Trophoblast cell (in vitro differentiated cells and primary cell): ENCODE measurements at regions not wholly inside any gene's neighbourhood (a gene's known extent, or its start where the extent isn't known, plus 50 kb on each side); places are given as distances from the start of the nearest gene placed in this dataset.

ENCODE experiments used
- DNase-seq, 2 donors: peaks; one replicate each; pipeline ENCODE4 v3.0.0-alpha.2; 2016
- H2AFZ ChIP-seq: 2 replicates; pipeline ENCODE4 v1.6.1; 2013; ENCODE audit warnings: low read length, moderate library complexity, mild to moderate bottlenecking; ENCODE audit not compliant: insufficient read depth, poor library complexity
- H2AK5ac ChIP-seq: 2 replicates; pipeline ENCODE4 v1.6.1; 2013; ENCODE audit warnings: mild to moderate bottlenecking, low read length
- H2BK120ac ChIP-seq: 2 replicates; pipeline ENCODE4 v1.6.1; 2013; ENCODE audit warnings: low read length, mild to moderate bottlenecking, moderate library complexity; ENCODE audit not compliant: insufficient read depth, poor library complexity
- H2BK12ac ChIP-seq: 2 replicates; pipeline ENCODE4 v1.6.1; 2013; ENCODE audit warnings: mild to moderate bottlenecking, low read length, moderate library complexity
- H2BK5ac ChIP-seq: 2 replicates; pipeline ENCODE4 v1.6.1; 2013; ENCODE audit warnings: low read length, low read depth, moderate library complexity, mild to moderate bottlenecking; ENCODE audit not compliant: poor library complexity
- H3K14ac ChIP-seq: 2 replicates; pipeline ENCODE4 v1.6.1; 2013; ENCODE audit warnings: mild to moderate bottlenecking, low read length
- H3K18ac ChIP-seq: 2 replicates; pipeline ENCODE4 v1.6.1; 2013; ENCODE audit warnings: mild to moderate bottlenecking, low read length
- H3K23ac ChIP-seq: 2 replicates; pipeline ENCODE4 v1.6.1; 2013; ENCODE audit warnings: low read length
- H3K27ac ChIP-seq: 2 replicates; pipeline ENCODE4 v1.5.1; 2013; ENCODE audit warnings: low read depth, mild to moderate bottlenecking, inconsistent platforms, low read length, moderate library complexity
- H3K27me3 ChIP-seq: 2 replicates; pipeline ENCODE4 v1.6.1; 2013; ENCODE audit warnings: inconsistent platforms, mild to moderate bottlenecking, low read length, moderate library complexity; ENCODE audit not compliant: insufficient read depth
- H3K36me3 ChIP-seq, 2 experiments: 1 replicate in 1 of 2; 2 replicates in 1 of 2; pipeline ENCODE4 v1.6.1; 2013; ENCODE audit warnings: low read length in 2 of 2, mild to moderate bottlenecking in 2 of 2, moderate library complexity in 1 of 2; ENCODE audit not compliant: insufficient read depth in 2 of 2, control insufficient read depth in 1 of 2
- H3K4ac ChIP-seq: 2 replicates; pipeline ENCODE4 v1.6.1; 2013; ENCODE audit warnings: low read depth, mild to moderate bottlenecking, low read length, moderate library complexity
- H3K4me1 ChIP-seq, 2 experiments: 1 replicate in 1 of 2; 2 replicates in 1 of 2; pipeline ENCODE4 v1.6.1; 2013; ENCODE audit warnings: low read length in 2 of 2, mild to moderate bottlenecking in 2 of 2, moderate library complexity in 1 of 2; ENCODE audit not compliant: insufficient read depth in 2 of 2, control insufficient read depth in 1 of 2
- H3K4me2 ChIP-seq: 2 replicates; pipeline ENCODE4 v1.6.1; 2013; ENCODE audit warnings: inconsistent platforms, mild to moderate bottlenecking, low read length, moderate library complexity
- H3K4me3 ChIP-seq: 2 replicates; pipeline ENCODE4 v1.5.1; 2013; ENCODE audit warnings: mild to moderate bottlenecking, low read depth, low read length, inconsistent platforms
- H3K79me1 ChIP-seq: one replicate; pipeline ENCODE4 v1.6.1; 2013; ENCODE audit warnings: low read length
- H3K79me2 ChIP-seq: 2 replicates; pipeline ENCODE4 v1.6.1; 2013; ENCODE audit warnings: low read length, mild to moderate bottlenecking; ENCODE audit not compliant: control insufficient read depth, insufficient read depth, poor library complexity
- H3K9ac ChIP-seq: 2 replicates; pipeline ENCODE4 v1.6.1; 2013; ENCODE audit warnings: mild to moderate bottlenecking, low read length
- H3K9me3 ChIP-seq: 2 replicates; pipeline ENCODE4 v1.6.1; 2013; ENCODE audit warnings: low read depth, mild to moderate bottlenecking, control low read depth, inconsistent platforms, low read length; ENCODE audit not compliant: insufficient read depth
- H4K12ac ChIP-seq: 2 replicates; pipeline ENCODE4 v1.6.1; 2013; ENCODE audit warnings: low read depth, mild to moderate bottlenecking, low read length, moderate library complexity
- H4K8ac ChIP-seq: 2 replicates; pipeline ENCODE4 v1.6.1; 2013; ENCODE audit warnings: low read depth, mild to moderate bottlenecking, low read length, moderate library complexity
- H4K91ac ChIP-seq: one replicate; pipeline ENCODE4 v1.6.1; 2013; ENCODE audit warnings: low read depth, mild to moderate bottlenecking, low read length, moderate library complexity
- whole genome bisulfite sequencing: extraction: QIAGEN DNeasy Blood & Tissue Kit; methylation state at CpG from one replicate; pipeline ENCODE4 v1.1.7; 2013; ENCODE audit warnings: missing lambda C conversion rate; ENCODE audit not compliant: insufficient read length, insufficient coverage; ENCODE audit errors: extremely low coverage; 5-methylcytosine and 5-hydroxymethylcytosine counted together

- no peak overlapping the region for H2BK12ac ChIP-seq
- H3K9me3 ChIP-seq, result no peaks in the 10 kb centered on the region
- H3K4me2 ChIP-seq, result no peak overlapping the region
- H3K27me3 ChIP-seq, result no peaks in the 10 kb centered on the region
- no peaks in the 10 kb centered on the region for H3K79me2 ChIP-seq
- no CpG with 5 or more reads among the region's 4 CpGs for WGBS
- no peaks in the 10 kb centered on the region for H3K36me3 ChIP-seq
- H3K14ac ChIP-seq, result no peak overlapping the region
- H3K4ac ChIP-seq, result no peak overlapping the region
- no peak for DNase-seq
- H3K9ac ChIP-seq, result no peak overlapping the region
- H4K91ac ChIP-seq, result no peak overlapping the region
- H3K18ac ChIP-seq, result no peak overlapping the region
- no peak overlapping the region for H2BK120ac ChIP-seq
- H3K4me1 ChIP-seq, result no peaks in the 10 kb centered on the region
- H2BK5ac ChIP-seq, result no peak overlapping the region
- H4K12ac ChIP-seq, result no peak overlapping the region
- no peak overlapping the region for H3K4me3 ChIP-seq
- no peak overlapping the region for H3K27ac ChIP-seq
- no peak overlapping the region for H4K8ac ChIP-seq
- H3K79me1 ChIP-seq, result no peaks in the 10 kb centered on the region
- H2AK5ac ChIP-seq, result no peak overlapping the region
- H3K23ac ChIP-seq, result no peak overlapping the region
- H2AFZ ChIP-seq, result no peak overlapping the region
Measured at GRCh38 chr13:103656311-103656710, 590.1 kb upstream of the SLC10A2 start.

- H3K27me3 ChIP-seq, result no peaks in the 10 kb centered on the region
- WGBS, result no CpG with 5 or more reads among the region's 1 CpG
Measured at GRCh38 chr13:103640606-103641005, 574.4 kb upstream of the SLC10A2 start.

GRCh38 chr13:103639326-103639725 lies 573.1 kb upstream of the SLC10A2 start:
- no peaks in the 10 kb centered on the region for H3K4me1 ChIP-seq
- no peaks in the 10 kb centered on the region for H3K79me2 ChIP-seq
- H3K27me3 ChIP-seq, result no peaks in the 10 kb centered on the region
- no peak overlapping the region for H3K14ac ChIP-seq
- no peak overlapping the region for H2BK120ac ChIP-seq
- no peak overlapping the region for H2BK5ac ChIP-seq
- H3K9me3 ChIP-seq, result no peaks in the 10 kb centered on the region
- no peak overlapping the region for H4K8ac ChIP-seq
- no peak overlapping the region for H3K4me2 ChIP-seq
- no peak overlapping the region for H3K18ac ChIP-seq
- DNase-seq, result no peak
- H3K36me3 ChIP-seq, result no peaks in the 10 kb centered on the region
- no peak overlapping the region for H3K23ac ChIP-seq
- H2AK5ac ChIP-seq, result no peak overlapping the region
- H3K4me3 ChIP-seq, result no peak overlapping the region
- no peak overlapping the region for H4K91ac ChIP-seq
- H3K27ac ChIP-seq, result no peak overlapping the region
- H4K12ac ChIP-seq, result no peak overlapping the region
- no peak overlapping the region for H2BK12ac ChIP-seq
- H3K9ac ChIP-seq, result no peak overlapping the region
- H3K79me1 ChIP-seq, result no peaks in the 10 kb centered on the region
- no CpG with 5 or more reads among the region's 3 CpGs for WGBS
- no peak overlapping the region for H3K4ac ChIP-seq
- no peak overlapping the region for H2AFZ ChIP-seq

More at GRCh38 chr13:103640606-103641005, 574.4 kb upstream of the SLC10A2 start:
- H4K12ac ChIP-seq, result no peak overlapping the region
- no peak overlapping the region for H3K4ac ChIP-seq
- no peaks in the 10 kb centered on the region for H3K79me2 ChIP-seq
- no peaks in the 10 kb centered on the region for H3K36me3 ChIP-seq
- no peak overlapping the region for H3K27ac ChIP-seq
- no peak overlapping the region for H3K4me2 ChIP-seq
- H2BK5ac ChIP-seq, result no peak overlapping the region
- DNase-seq, result no peak
- no peak overlapping the region for H3K4me3 ChIP-seq
- no peak overlapping the region for H2AFZ ChIP-seq
- H3K9ac ChIP-seq, result no peak overlapping the region
- no peaks in the 10 kb centered on the region for H3K9me3 ChIP-seq
- no peaks in the 10 kb centered on the region for H3K4me1 ChIP-seq
- no peak overlapping the region for H3K18ac ChIP-seq
- no peak overlapping the region for H4K8ac ChIP-seq
- no peak overlapping the region for H2BK120ac ChIP-seq
- no peak overlapping the region for H3K23ac ChIP-seq
- no peak overlapping the region for H2BK12ac ChIP-seq
- H3K14ac ChIP-seq, result no peak overlapping the region
- no peak overlapping the region for H2AK5ac ChIP-seq
- no peak overlapping the region for H4K91ac ChIP-seq
- H3K79me1 ChIP-seq, result no peaks in the 10 kb centered on the region

GRCh38 chr13:103638706-103639105 lies 572.5 kb upstream of the SLC10A2 start:
- no peaks in the 10 kb centered on the region for H3K4me1 ChIP-seq
- no peak overlapping the region for H2AFZ ChIP-seq
- no peak overlapping the region for H4K8ac ChIP-seq
- H4K91ac ChIP-seq, result no peak overlapping the region
- no CpG with 5 or more reads among the region's 2 CpGs for WGBS
- no peak overlapping the region for H2BK12ac ChIP-seq
- no peaks in the 10 kb centered on the region for H3K36me3 ChIP-seq
- H3K4ac ChIP-seq, result no peak overlapping the region
- H3K18ac ChIP-seq, result no peak overlapping the region
- H3K9me3 ChIP-seq, result no peaks in the 10 kb centered on the region
- no peaks in the 10 kb centered on the region for H3K79me1 ChIP-seq
- H2BK5ac ChIP-seq, result no peak overlapping the region
- H3K4me2 ChIP-seq, result no peak overlapping the region
- no peaks in the 10 kb centered on the region for H3K79me2 ChIP-seq
- H4K12ac ChIP-seq, result no peak overlapping the region
- H3K23ac ChIP-seq, result no peak overlapping the region
- no peak overlapping the region for H3K4me3 ChIP-seq
- no peaks in the 10 kb centered on the region for H3K27me3 ChIP-seq
- H3K27ac ChIP-seq, result no peak overlapping the region
- H2AK5ac ChIP-seq, result no peak overlapping the region
- H2BK120ac ChIP-seq, result no peak overlapping the region
- DNase-seq, result no peak
- H3K14ac ChIP-seq, result no peak overlapping the region
- H3K9ac ChIP-seq, result no peak overlapping the region
